ENCODE measurements at regions not wholly inside any gene's neighbourhood (a gene's known extent, or its start where the extent isn't known, plus 50 kb on each side); places are given as distances from the start of the nearest gene placed in this dataset.

GRCh38 chr2:120480903-120481445, 135.0 kb downstream of the INHBB start (continued):
- peak; percentile 16; the same call in 1 of the 2 replicates for TF ChIP-seq FOXP4 (CRISPR knock-in tag; IDR thresholded peaks at IDR 0.05)
- TF ChIP-seq SKIL (CRISPR knock-in tag; IDR thresholded peaks at IDR 0.05; ENCODE audit: borderline replicate concordance) = no peak; the same call in 1 of the 2 replicates
- TF ChIP-seq ARID4A (CRISPR knock-in tag; IDR thresholded peaks at IDR 0.05; ENCODE audit: borderline replicate concordance) = peak; percentile 59; the same call in 1 of the 2 replicates
- peak; percentile 63; the same call in 1 of the 2 replicates for TF ChIP-seq ZMYM3 (CRISPR knock-in tag; IDR thresholded peaks at IDR 0.05)
- TF ChIP-seq PAWR (CRISPR knock-in tag; IDR thresholded peaks at IDR 0.05; ENCODE audit: borderline replicate concordance) = no peak
- no peak for TF ChIP-seq ZNF572 (CRISPR knock-in tag; IDR thresholded peaks at IDR 0.05)
- no peak for TF ChIP-seq ZSCAN30 (CRISPR knock-in tag; IDR thresholded peaks at IDR 0.05)
- TF ChIP-seq NONO (IDR thresholded peaks at IDR 0.05) = no peak
- TF ChIP-seq NONO (CRISPR knock-in tag; conservative IDR thresholded peaks at IDR 0.05) = peak; percentile 15; the same call in 1 of the 2 replicates
- no peak for TF ChIP-seq ZNF614 (CRISPR knock-in tag; IDR thresholded peaks at IDR 0.05; ENCODE audit: borderline replicate concordance)
- TF ChIP-seq TBX3 (IDR thresholded peaks at IDR 0.05; ENCODE audit: borderline replicate concordance) = peak; percentile 61; the same call in 1 of the 2 replicates
- TF ChIP-seq AHDC1 (CRISPR knock-in tag; IDR thresholded peaks at IDR 0.05; ENCODE audit: borderline replicate concordance) = 0 out of 2 replicates have a peak, but pooled peaks have one; percentile 14
- TF ChIP-seq SOX6 (IDR thresholded peaks at IDR 0.05) = no peak
- TF ChIP-seq SOX6 (CRISPR knock-in tag; IDR thresholded peaks at IDR 0.05) = peak; percentile 64
